Suprapubic skin (tissue), 4 donors: ENCODE measurements at regions not wholly inside any gene's neighbourhood (a gene's known extent, or its start where the extent isn't known, plus 50 kb on each side); places are given as distances from the start of the nearest gene placed in this dataset.
"Not testable (repeated sequence)": the region's sequence is repeated elsewhere in the genome, so short reads cannot be mapped to it uniquely, and the experiment has no call there.

Experiments
- DNase-seq, 2 donors: peaks; one replicate each; pipeline ENCODE4 v3.0.0-alpha.2; 2019; ENCODE audit warnings: low spot score in 2 of 2
- H3K27ac ChIP-seq: fragments of 200-600 bp; sonication (generic); one replicate; pipeline ENCODE4 v1.5.1; 2019
- H3K27me3 ChIP-seq: fragments of 200-600 bp; sonication (generic); one replicate; pipeline ENCODE4 v1.5.1; 2019
- H3K36me3 ChIP-seq: fragments of 200-600 bp; sonication (generic); one replicate; pipeline ENCODE4 v1.5.1; 2019
- H3K4me1 ChIP-seq: fragments of 200-600 bp; sonication (generic); one replicate; pipeline ENCODE4 v1.5.1; 2019
- H3K4me3 ChIP-seq: fragments of 200-600 bp; sonication (generic); one replicate; pipeline ENCODE4 v1.5.1; 2019; ENCODE audit warnings: mild to moderate bottlenecking
- H3K9me3 ChIP-seq: fragments of 200-600 bp; sonication (generic); one replicate; pipeline ENCODE4 v1.5.1; 2019
- EP300 ChIP-seq: sonication (generic); formaldehyde crosslinking; IDR thresholded peaks from one replicate; pipeline ENCODE4 v1.6.1; 2017; ENCODE audit warnings: antibody characterized with exemption
- POLR2A ChIP-seq, 2 donors: fragments of 450-650 bp; IDR thresholded peaks; one replicate each; pipeline ENCODE4 v1.6.1; 2017; ENCODE audit warnings: antibody characterized with exemption in 2 of 2, mild to moderate bottlenecking in 2 of 2, moderate library complexity in 2 of 2
- POLR2AphosphoS5 ChIP-seq, 3 donors: sonication (generic); formaldehyde crosslinking; IDR thresholded peaks; one replicate each; pipeline ENCODE4 v1.6.1; 2017; ENCODE audit warnings: antibody characterized with exemption in 3 of 3
- WGBS: methylation state at CpG from one replicate; pipeline ENCODE4 v1.1.5; 2018; 5-methylcytosine and 5-hydroxymethylcytosine counted together
- TF ChIP-seq, protein P1 (sequence below), 2 donors: fragments of 200-600 bp in 1 of 2; fragments of 450-650 bp in 1 of 2; sonication (generic) in 1 of 2; IDR thresholded peaks; one replicate each; pipeline ENCODE4 v1.5.1; 2016 to 2019; ENCODE audit warnings: antibody characterized with exemption in 2 of 2, mild to moderate bottlenecking in 1 of 2, moderate library complexity in 1 of 2

GRCh38 chr14:43525658-43526057 is 981.4 kb downstream of the FSCB start:
- Histone ChIP-seq H3K27ac (no peak overlapping the region), H3K4me3 (no peak overlapping the region), H3K27me3 (no peaks in the 10 kb centered on the region), H3K9me3 (no peaks in the 10 kb centered on the region), H3K4me1 (peaks cover 2% of the 10 kb centered on the region), H3K36me3 (no peaks in the 10 kb centered on the region)
- 12% methylated on average over 1 of the region's 1 CpG for WGBS
- no peak for DNase-seq
- TF ChIP-seq POLR2AphosphoS5 (IDR thresholded peaks at IDR 0.05) (no peak), POLR2A (IDR thresholded peaks at IDR 0.05) (no peak)
- TF ChIP-seq, protein P1, sequence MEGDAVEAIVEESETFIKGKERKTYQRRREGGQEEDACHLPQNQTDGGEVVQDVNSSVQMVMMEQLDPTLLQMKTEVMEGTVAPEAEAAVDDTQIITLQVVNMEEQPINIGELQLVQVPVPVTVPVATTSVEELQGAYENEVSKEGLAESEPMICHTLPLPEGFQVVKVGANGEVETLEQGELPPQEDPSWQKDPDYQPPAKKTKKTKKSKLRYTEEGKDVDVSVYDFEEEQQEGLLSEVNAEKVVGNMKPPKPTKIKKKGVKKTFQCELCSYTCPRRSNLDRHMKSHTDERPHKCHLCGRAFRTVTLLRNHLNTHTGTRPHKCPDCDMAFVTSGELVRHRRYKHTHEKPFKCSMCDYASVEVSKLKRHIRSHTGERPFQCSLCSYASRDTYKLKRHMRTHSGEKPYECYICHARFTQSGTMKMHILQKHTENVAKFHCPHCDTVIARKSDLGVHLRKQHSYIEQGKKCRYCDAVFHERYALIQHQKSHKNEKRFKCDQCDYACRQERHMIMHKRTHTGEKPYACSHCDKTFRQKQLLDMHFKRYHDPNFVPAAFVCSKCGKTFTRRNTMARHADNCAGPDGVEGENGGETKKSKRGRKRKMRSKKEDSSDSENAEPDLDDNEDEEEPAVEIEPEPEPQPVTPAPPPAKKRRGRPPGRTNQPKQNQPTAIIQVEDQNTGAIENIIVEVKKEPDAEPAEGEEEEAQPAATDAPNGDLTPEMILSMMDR (IDR thresholded peaks at IDR 0.05), result no peak

DNA sequence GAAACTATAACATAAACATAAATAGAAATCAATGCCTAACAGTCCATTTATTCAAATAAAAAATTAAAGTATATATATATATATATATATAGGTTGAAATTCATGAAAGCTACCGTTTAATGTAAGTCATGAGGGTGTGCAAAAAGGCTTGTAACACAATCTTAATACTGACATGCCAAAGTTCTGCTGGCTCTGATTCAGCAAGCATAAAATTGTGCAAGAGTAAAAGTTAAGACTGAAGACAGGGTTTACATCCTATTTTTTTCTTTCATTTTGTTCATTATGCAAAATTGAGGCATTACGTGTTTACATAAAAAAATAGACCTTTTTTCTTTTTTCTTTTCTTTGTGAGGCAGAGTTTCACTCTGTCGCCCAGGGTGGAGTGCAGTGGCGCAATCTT is 984.2 kb downstream of the FSCB start:
- Histone ChIP-seq H3K4me1 (no peaks in the 10 kb centered on the region), H3K27me3 (no peaks in the 10 kb centered on the region), H3K27ac (no peak overlapping the region), H3K4me3 (no peak overlapping the region), H3K9me3 (no peaks in the 10 kb centered on the region), H3K36me3 (no peaks in the 10 kb centered on the region)
- no peak for DNase-seq
- WGBS, result 79% methylated on average over 4 of the region's 4 CpGs
- TF ChIP-seq POLR2A (IDR thresholded peaks at IDR 0.05) (no peak), POLR2AphosphoS5 (IDR thresholded peaks at IDR 0.05) (no peak), EP300 (no peak)
- TF ChIP-seq, protein P1 (IDR thresholded peaks at IDR 0.05), result no peak

DNA sequence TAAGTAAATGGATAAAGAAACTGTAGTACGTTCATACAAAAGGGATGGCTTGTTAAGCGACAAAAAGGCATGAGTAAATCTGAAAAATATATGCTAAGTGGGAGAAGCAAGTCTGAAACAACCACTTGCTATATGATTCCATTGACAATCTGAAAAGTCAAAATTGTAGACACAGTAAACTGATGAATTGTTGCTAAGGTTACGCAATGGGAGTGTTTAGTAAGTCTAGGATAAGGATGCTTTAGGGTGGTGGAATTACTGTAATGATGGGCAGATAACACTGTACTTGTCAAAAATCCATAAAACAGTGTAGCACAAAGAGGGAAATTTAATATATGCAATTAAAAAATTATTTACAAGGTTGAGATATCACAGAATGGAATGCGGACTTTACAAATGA is 984.9 kb downstream of the FSCB start:
- no peak for DNase-seq
- TF ChIP-seq EP300 (no peak), POLR2A (IDR thresholded peaks at IDR 0.05) (no peak), POLR2AphosphoS5 (IDR thresholded peaks at IDR 0.05) (no peak)
- TF ChIP-seq, protein P1 (IDR thresholded peaks at IDR 0.05), result no peak
- Histone ChIP-seq H3K27me3 (no peaks in the 10 kb centered on the region), H3K9me3 (no peaks in the 10 kb centered on the region), H3K4me3 (no peak overlapping the region), H3K4me1 (no peaks in the 10 kb centered on the region), H3K36me3 (no peaks in the 10 kb centered on the region), H3K27ac (no peak overlapping the region)
- whole genome bisulfite sequencing, result 93% methylated on average over 4 of the region's 4 CpGs

- Histone ChIP-seq H3K36me3 (no peaks in the 10 kb centered on the region), H3K27me3 (no peaks in the 10 kb centered on the region), H3K4me3 (no peak overlapping the region), H3K27ac (no peak overlapping the region), H3K9me3 (no peaks in the 10 kb centered on the region), H3K4me1 (no peaks in the 10 kb centered on the region)
- no peak for DNase-seq
- TF ChIP-seq POLR2AphosphoS5 (IDR thresholded peaks at IDR 0.05), result no peak
- no peak for TF ChIP-seq POLR2A (IDR thresholded peaks at IDR 0.05)
- TF ChIP-seq, protein P1 (IDR thresholded peaks at IDR 0.05), result no peak
- no peak for TF ChIP-seq EP300
Measured at GRCh38 chr14:43503508-43503907, 1003.6 kb downstream of the FSCB start.

DNA sequence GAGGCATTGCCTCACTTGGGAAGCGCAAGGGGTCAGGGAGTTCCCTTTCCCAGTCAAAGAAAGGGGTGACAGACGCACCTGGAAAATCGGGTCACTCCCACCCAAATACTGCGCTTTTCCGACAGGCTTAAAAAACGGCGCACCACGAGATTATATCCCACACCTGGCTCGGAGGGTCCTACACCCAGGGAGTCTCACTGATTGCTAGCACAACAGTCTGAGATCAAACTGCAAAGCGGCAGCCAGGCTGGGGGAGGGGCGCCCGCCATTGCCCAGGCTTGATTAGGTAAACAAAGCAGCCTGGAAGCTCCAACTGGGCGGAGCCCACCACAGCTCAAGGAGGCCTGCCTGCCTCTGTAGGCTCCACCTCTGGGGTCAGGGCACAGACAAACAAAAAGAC is 1014.7 kb downstream of the FSCB start:
- H3K27me3 ChIP-seq, result not testable (repeated sequence)

DNA sequence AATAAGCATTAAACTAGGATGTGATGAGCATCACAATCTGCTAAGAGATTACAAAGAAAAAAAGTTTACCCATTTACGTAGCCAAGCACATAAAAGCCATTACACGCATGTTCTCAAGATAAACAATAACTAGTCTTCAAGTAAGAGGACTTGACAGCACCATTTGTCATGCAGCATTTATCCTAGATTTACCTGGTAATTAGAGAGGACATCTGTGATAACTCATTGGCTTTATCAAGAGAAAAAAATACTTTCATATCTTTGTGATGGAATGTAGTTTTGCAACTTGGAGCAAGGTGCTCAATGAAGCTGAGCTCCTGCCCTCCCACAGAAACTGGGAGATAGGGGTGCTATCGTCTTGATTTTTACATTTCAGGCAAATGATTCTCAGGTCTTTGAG is 1023.7 kb downstream of the FSCB start:
- Histone ChIP-seq H3K27me3 (no peaks in the 10 kb centered on the region), H3K27ac (no peak overlapping the region), H3K4me3 (no peak overlapping the region), H3K36me3 (no peaks in the 10 kb centered on the region), H3K4me1 (no peaks in the 10 kb centered on the region), H3K9me3 (no peaks in the 10 kb centered on the region)
- WGBS, result 44% methylated on average over 3 of the region's 3 CpGs
- TF ChIP-seq POLR2AphosphoS5 (IDR thresholded peaks at IDR 0.05), result no peak
- TF ChIP-seq POLR2A (IDR thresholded peaks at IDR 0.05), result no peak
- TF ChIP-seq EP300, result no peak
- TF ChIP-seq, protein P1 (IDR thresholded peaks at IDR 0.05), result no peak
- DNase-seq, result no peak

More for the DNA sequence above, 1014.7 kb downstream of the FSCB start:
- not testable (repeated sequence) for H3K4me3 ChIP-seq, H3K27ac ChIP-seq, H3K9me3 ChIP-seq, H3K36me3 ChIP-seq, H3K4me1 ChIP-seq, DNase-seq
- WGBS, result 97% methylated on average over 12 of the region's 13 CpGs
